H1 (cell line): ENCODE measurements at regions not wholly inside any gene's neighbourhood (a gene's known extent, or its start where the extent isn't known, plus 50 kb on each side); places are given as distances from the start of the nearest gene placed in this dataset.

Experiments used
- CTCF ChIA-PET: fragments of 300-600 bp; sonication (Branson Sonifier 250); formaldehyde crosslinking; loops from one replicate; lab custom pipeline; 2021; ENCODE audit not compliant: partially characterized antibody; lab: Charles Lee
- POLR2A ChIA-PET: fragments of 300-600 bp; sonication (Branson Sonifier 250); formaldehyde crosslinking; loops from one replicate; lab custom pipeline; 2021; ENCODE audit warnings: inconsistent platforms; ENCODE audit not compliant: partially characterized antibody; lab: Charles Lee
- DNase-seq, 2 experiments: peaks; one replicate each; pipeline versions ENCODE4 v3.0.0 to v3.0.0-alpha.2; 2010 to 2022; ENCODE audit warnings: low spot score in 2 of 2, low read depth in 1 of 2, mixed read lengths in 1 of 2
- FAIRE-seq: peaks from 2 replicates; lab custom pipeline; 2011; peaks lifted over from hg19 to GRCh38; lab: Jason Lieb, UNC
- H2AFZ ChIP-seq: 2 replicates; pipeline ENCODE4 v1.8.1; 2012; ENCODE audit warnings: low read length, inconsistent platforms
- H2AK5ac ChIP-seq: 2 replicates; pipeline ENCODE4 v1.6.1; 2013; ENCODE audit warnings: low read depth, low read length
- H2BK120ac ChIP-seq: replicated peaks from 2 replicates; pipeline ENCODE3; 2013; ENCODE audit warnings: low read depth, low read length, inconsistent platforms
- H2BK12ac ChIP-seq: 2 replicates; pipeline ENCODE4 v1.6.1; 2013; ENCODE audit warnings: low read depth, low read length
- H2BK15ac ChIP-seq: 2 replicates; pipeline ENCODE4 v1.6.1; 2013; ENCODE audit warnings: low read length
- H2BK20ac ChIP-seq: 2 replicates; pipeline ENCODE4 v1.6.1; 2013; ENCODE audit warnings: low read length
- H2BK5ac ChIP-seq: 2 replicates; pipeline ENCODE4 v1.6.1; 2013; ENCODE audit warnings: low read depth, low read length
- H3K14ac ChIP-seq: 2 replicates; pipeline ENCODE4 v1.6.1; 2013; ENCODE audit warnings: inconsistent platforms; ENCODE audit not compliant: insufficient read length
- H3K18ac ChIP-seq: 2 replicates; pipeline ENCODE4 v1.6.1; 2013; ENCODE audit warnings: low read length; ENCODE audit errors: extremely low read depth
- H3K23ac ChIP-seq: 2 replicates; pipeline ENCODE4 v1.6.1; 2013; ENCODE audit warnings: inconsistent platforms; ENCODE audit not compliant: insufficient read length
- H3K23me2 ChIP-seq: 2 replicates; pipeline ENCODE4 v1.6.1; 2013; ENCODE audit warnings: low read depth, low read length
- H3K27ac ChIP-seq: 2 replicates; pipeline ENCODE4 v1.6.1; 2011; ENCODE audit warnings: low read depth, low read length, inconsistent platforms
- H3K27me3 ChIP-seq, 4 experiments: replicated peaks in 1 of 4; 1 replicate in 1 of 4; 2 replicates in 3 of 4; pipeline versions ENCODE4 v1.6.1 to v1.8.1; 2011 to 2013; ENCODE audit warnings: low read length in 3 of 4, mild to moderate bottlenecking in 3 of 4, inconsistent platforms in 2 of 4, mixed read lengths in 2 of 4, moderate library complexity in 1 of 4; ENCODE audit not compliant: control insufficient read depth in 3 of 4, insufficient read depth in 3 of 4; ENCODE audit errors: extremely low read depth in 1 of 4
- H3K36me3 ChIP-seq, 4 experiments: 2 replicates each; pipeline versions ENCODE4 v1.6.1 to v1.8.1; 2011 to 2013; ENCODE audit warnings: mild to moderate bottlenecking in 4 of 4, low read length in 3 of 4, moderate library complexity in 2 of 4, control low read depth in 1 of 4, inconsistent platforms in 1 of 4; ENCODE audit not compliant: insufficient read depth in 4 of 4, control insufficient read depth in 2 of 4
- H3K4ac ChIP-seq: replicated peaks from 2 replicates; pipeline ENCODE3; 2013; ENCODE audit warnings: low read length, low read depth, mixed read lengths, inconsistent platforms; ENCODE audit not compliant: insufficient read length
- H3K4me1 ChIP-seq, 4 experiments: replicated peaks in 1 of 4; 1 replicate in 1 of 4; 2 replicates in 3 of 4; pipeline versions ENCODE4 v1.6.1 to v1.8.1; 2011 to 2013; ENCODE audit warnings: low read length in 3 of 4, inconsistent platforms in 2 of 4, mixed read lengths in 1 of 4; ENCODE audit not compliant: insufficient read depth in 4 of 4, control insufficient read depth in 3 of 4
- H3K4me2 ChIP-seq, 2 experiments: 2 replicates each; pipeline versions ENCODE4 v1.6.1 to v1.8.1; 2011 to 2013; ENCODE audit warnings: low read depth in 2 of 2, low read length in 2 of 2, control low read depth in 1 of 2, inconsistent platforms in 1 of 2, mild to moderate bottlenecking in 1 of 2; ENCODE audit not compliant: insufficient read depth in 1 of 2
- H3K4me3 ChIP-seq, 4 experiments: fragments of 200-600, 300-600 bp in 1 of 4; sonication (generic), shearing (Covaris generic), sonication (Bioruptor Twin) in 1 of 4; 2 replicates each; pipeline versions ENCODE4 v1.5.1 to v1.8.1; 2011 to 2016; ENCODE audit warnings: low read length in 4 of 4, low read depth in 3 of 4, control low read depth in 2 of 4, inconsistent platforms in 2 of 4, mild to moderate bottlenecking in 2 of 4, mixed read lengths in 1 of 4, moderate library complexity in 1 of 4; ENCODE audit not compliant: insufficient read depth in 2 of 4; ENCODE audit errors: extremely low read depth in 1 of 4
- H3K56ac ChIP-seq: replicated peaks from 2 replicates; pipeline ENCODE3; 2013; ENCODE audit warnings: low read depth, mild to moderate bottlenecking, mixed read lengths, low read length, inconsistent platforms; ENCODE audit not compliant: insufficient read length
- H3K79me1 ChIP-seq: 2 replicates; pipeline ENCODE4 v1.6.1; 2013; ENCODE audit warnings: low read depth, low read length, control low read depth
- H3K79me2 ChIP-seq, 2 experiments: 2 replicates each; pipeline versions ENCODE4 v1.6.1 to v1.8.1; 2012 to 2013; ENCODE audit warnings: low read length in 2 of 2, mild to moderate bottlenecking in 2 of 2, inconsistent platforms in 1 of 2; ENCODE audit not compliant: insufficient read depth in 2 of 2, control insufficient read depth in 1 of 2
- H3K9ac ChIP-seq, 4 experiments: replicated peaks in 1 of 4; 1 replicate in 1 of 4; 2 replicates in 3 of 4; pipeline versions ENCODE4 v1.6.1 to v1.8.1; 2011 to 2013; ENCODE audit warnings: low read depth in 3 of 4, low read length in 3 of 4, control low read depth in 2 of 4, mild to moderate bottlenecking in 2 of 4, moderate library complexity in 2 of 4, inconsistent platforms in 1 of 4; ENCODE audit errors: extremely low read depth in 1 of 4
- H3K9me3 ChIP-seq, 2 experiments: 2 replicates each; pipeline versions ENCODE4 v1.6.1 to v1.8.1; 2012 to 2013; ENCODE audit warnings: mild to moderate bottlenecking in 2 of 2, moderate library complexity in 2 of 2, control low read depth in 1 of 2, inconsistent platforms in 1 of 2, low read depth in 1 of 2, low read length in 1 of 2, mixed read lengths in 1 of 2; ENCODE audit not compliant: insufficient read depth in 2 of 2
- H4K20me1 ChIP-seq, 2 experiments: replicated peaks in 1 of 2; 2 replicates each; pipeline versions ENCODE3 to v1.8.1; 2011 to 2013; ENCODE audit warnings: inconsistent platforms in 2 of 2, low read length in 2 of 2, mild to moderate bottlenecking in 1 of 2; ENCODE audit not compliant: insufficient read depth in 2 of 2, control insufficient read depth in 1 of 2
- H4K5ac ChIP-seq: 2 replicates; pipeline ENCODE4 v1.6.1; 2013; ENCODE audit warnings: low read length, low read depth, mixed read lengths, inconsistent platforms; ENCODE audit not compliant: insufficient read length
- H4K8ac ChIP-seq: 2 replicates; pipeline ENCODE4 v1.8.0; 2013; ENCODE audit warnings: mild to moderate bottlenecking, moderate library complexity, low read length, inconsistent platforms; ENCODE audit not compliant: insufficient read depth; ENCODE audit errors: extremely low read depth
- H4K91ac ChIP-seq: replicated peaks from 2 replicates; pipeline ENCODE3; 2013; ENCODE audit warnings: low read length, mixed read lengths, inconsistent platforms; ENCODE audit not compliant: insufficient read length
- CREB1 ChIP-seq: IDR thresholded peaks from 2 replicates; pipeline ENCODE4 v1.6.1; 2012; ENCODE audit warnings: inconsistent platforms
- RNF2 ChIP-seq: fragments of 200-900, 300-1000 bp; sonication (generic); IDR thresholded peaks from 2 replicates; pipeline ENCODE4 v1.7.1; 2016; ENCODE audit warnings: borderline replicate concordance, low read depth, mild to moderate bottlenecking, antibody characterized with exemption, low read length; ENCODE audit not compliant: poor library complexity, severe bottlenecking; ENCODE audit errors: missing control alignments
- TBP ChIP-seq: IDR thresholded peaks from 2 replicates; pipeline ENCODE4 v1.6.1; 2011; ENCODE audit warnings: low read depth, low read length, improper control_type of control experiment
- WGBS, 2 experiments: shearing (Covaris generic) in 1 of 2; methylation state at CpG; one replicate each; pipeline versions ENCODE4 v1.1.6 to v1.1.7; 2013 to 2015; ENCODE audit warnings: low lambda C conversion rate in 2 of 2, mixed read lengths in 2 of 2, inconsistent platforms in 1 of 2, low coverage in 1 of 2, missing lambda C conversion rate in 1 of 2; ENCODE audit not compliant: insufficient replicate concordance in 2 of 2, insufficient coverage in 1 of 2, insufficient read length in 1 of 2; ENCODE audit errors: extremely low coverage in 1 of 2, missing lambda C conversion rate in 1 of 2; 5-methylcytosine and 5-hydroxymethylcytosine counted together
- TF ChIP-seq, protein P1 (sequence below), 3 experiments: IDR thresholded peaks; 1 replicate in 2 of 3; 2 replicates in 1 of 3; pipeline versions ENCODE4 v1.5.1 to v1.6.1; 2011; ENCODE audit warnings: low read length in 3 of 3, mild to moderate bottlenecking in 3 of 3, inconsistent platforms in 2 of 3, low read depth in 1 of 3, moderate library complexity in 1 of 3; ENCODE audit not compliant: insufficient read depth in 1 of 3; ENCODE audit errors: control extremely low read depth in 1 of 3

GRCh38 chrX:63929608-63930007 lies 144.6 kb upstream of the ARHGEF9 start:
- H3K9me3 ChIP-seq, result no peaks in the 10 kb centered on the region
- no peak for FAIRE-seq
- ChIA-PET POLR2A (no interaction called here), CTCF (interaction anchor here (0.6 to 3.2 kb wide), 11 partner anchors 9 to 1277 kb away, joined by 3 to 13 read pairs (median 3); no protein-coding TSS in a partner anchor)
- no peak overlapping the region for H2AFZ ChIP-seq
- H3K23me2 ChIP-seq, result no peaks in the 10 kb centered on the region
- no peak overlapping the region for H3K56ac ChIP-seq
- no peak overlapping the region for H2BK15ac ChIP-seq
- H3K4ac ChIP-seq, result no peak overlapping the region
- 72% methylated on average over 4 of the region's 4 CpGs; no CpG with 5 or more reads in 1 of the 2 experiments for WGBS, 2 experiments
- H3K23ac ChIP-seq, result no peak overlapping the region
- no peak overlapping the region for H4K8ac ChIP-seq
- no peak overlapping the region for H2BK120ac ChIP-seq
- no peaks in the 10 kb centered on the region for H3K79me1 ChIP-seq
- no peak overlapping the region for H3K9ac ChIP-seq
- no peaks in the 10 kb centered on the region for H3K27me3 ChIP-seq
- H4K91ac ChIP-seq, result no peak overlapping the region
- peaks cover 0 to 3% (median 0%) of the 10 kb centered on the region in 4 experiments; a peak in 1 of 7 replicates for H3K4me1 ChIP-seq
- no peak overlapping the region for H2BK5ac ChIP-seq
- no peaks in the 10 kb centered on the region for H3K36me3 ChIP-seq
- H2BK20ac ChIP-seq, result no peak overlapping the region
- H3K18ac ChIP-seq, result no peak overlapping the region
- H4K20me1 ChIP-seq, result no peaks in the 10 kb centered on the region
- TF ChIP-seq, protein P1, sequence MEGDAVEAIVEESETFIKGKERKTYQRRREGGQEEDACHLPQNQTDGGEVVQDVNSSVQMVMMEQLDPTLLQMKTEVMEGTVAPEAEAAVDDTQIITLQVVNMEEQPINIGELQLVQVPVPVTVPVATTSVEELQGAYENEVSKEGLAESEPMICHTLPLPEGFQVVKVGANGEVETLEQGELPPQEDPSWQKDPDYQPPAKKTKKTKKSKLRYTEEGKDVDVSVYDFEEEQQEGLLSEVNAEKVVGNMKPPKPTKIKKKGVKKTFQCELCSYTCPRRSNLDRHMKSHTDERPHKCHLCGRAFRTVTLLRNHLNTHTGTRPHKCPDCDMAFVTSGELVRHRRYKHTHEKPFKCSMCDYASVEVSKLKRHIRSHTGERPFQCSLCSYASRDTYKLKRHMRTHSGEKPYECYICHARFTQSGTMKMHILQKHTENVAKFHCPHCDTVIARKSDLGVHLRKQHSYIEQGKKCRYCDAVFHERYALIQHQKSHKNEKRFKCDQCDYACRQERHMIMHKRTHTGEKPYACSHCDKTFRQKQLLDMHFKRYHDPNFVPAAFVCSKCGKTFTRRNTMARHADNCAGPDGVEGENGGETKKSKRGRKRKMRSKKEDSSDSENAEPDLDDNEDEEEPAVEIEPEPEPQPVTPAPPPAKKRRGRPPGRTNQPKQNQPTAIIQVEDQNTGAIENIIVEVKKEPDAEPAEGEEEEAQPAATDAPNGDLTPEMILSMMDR (IDR thresholded peaks at IDR 0.05; ENCODE audit: control extremely low read depth in 1 of 3, insufficient read depth in 1 of 3, low read depth in 1 of 3, low read length in 3 of 3), result no peak
- TF ChIP-seq CREB1 (no peak), TBP (no peak), RNF2 (no peak)
- no peak for DNase-seq
- no peak overlapping the region for H3K4me2 ChIP-seq
- H2AK5ac ChIP-seq, result no peak overlapping the region
- no peak overlapping the region for H3K14ac ChIP-seq
- H3K79me2 ChIP-seq, result no peaks in the 10 kb centered on the region
- H3K27ac ChIP-seq, result no peak overlapping the region
- no peak overlapping the region for H2BK12ac ChIP-seq
- no peak overlapping the region for H3K4me3 ChIP-seq
- no peak overlapping the region for H4K5ac ChIP-seq
